Stimulated activated CD8-positive, alpha-beta memory T cell treated with anti-CD3 and anti-CD28 coated beads, Interleukin-15, amount 100 ng/mL, for 24 hours (primary cell): ENCODE measurements at regions not wholly inside any gene's neighbourhood (a gene's known extent, or its start where the extent isn't known, plus 50 kb on each side); places are given as distances from the start of the nearest gene placed in this dataset.
"Not testable (repeated sequence)": the region's sequence is repeated elsewhere in the genome, so short reads cannot be mapped to it uniquely, and the experiment has no call there.

Experiments used
- DNase-seq: peaks from one replicate; pipeline ENCODE4 v3.0.0-alpha.2; 2020; ENCODE audit warnings: low read depth

DNA sequence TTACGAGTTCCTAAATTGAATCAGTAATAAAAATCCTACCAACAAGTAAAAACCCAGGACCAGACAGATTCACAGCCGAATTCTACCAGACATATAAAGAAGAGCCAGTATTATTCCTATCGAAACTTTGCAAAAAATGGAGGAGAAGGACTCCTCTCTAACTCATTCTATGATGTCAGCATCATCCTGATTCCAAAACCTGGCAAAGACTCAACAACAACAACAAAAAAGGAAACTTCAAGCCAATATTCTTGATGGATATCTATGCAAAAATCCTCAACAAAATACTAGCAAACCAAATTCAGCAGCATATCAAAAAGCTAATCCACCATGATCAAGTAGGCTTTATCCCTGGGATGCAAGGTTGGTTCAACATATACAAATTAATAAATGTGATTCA lies 84.6 kb upstream of the ADRB2 start:
- not testable (repeated sequence) for DNase-seq

DNA sequence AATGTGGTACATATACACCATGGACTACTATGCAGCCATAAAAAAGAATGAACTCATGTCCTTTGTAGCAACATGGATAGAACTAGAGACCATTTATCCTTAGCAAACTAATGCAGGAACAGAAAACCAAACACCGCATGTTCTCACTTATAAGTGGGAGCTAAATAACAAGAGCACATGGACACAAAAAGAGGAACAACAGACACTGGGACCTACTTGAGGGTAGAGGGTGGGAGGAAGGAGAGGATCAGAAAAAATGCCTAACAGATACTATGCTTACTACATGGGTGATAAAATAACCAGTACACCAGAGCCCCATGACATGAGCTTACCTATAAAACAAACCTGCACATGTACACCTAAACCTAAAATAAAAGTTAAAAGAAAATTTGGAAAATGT lies 82.0 kb upstream of the ADRB2 start:
- DNase-seq = not testable (repeated sequence)

DNA sequence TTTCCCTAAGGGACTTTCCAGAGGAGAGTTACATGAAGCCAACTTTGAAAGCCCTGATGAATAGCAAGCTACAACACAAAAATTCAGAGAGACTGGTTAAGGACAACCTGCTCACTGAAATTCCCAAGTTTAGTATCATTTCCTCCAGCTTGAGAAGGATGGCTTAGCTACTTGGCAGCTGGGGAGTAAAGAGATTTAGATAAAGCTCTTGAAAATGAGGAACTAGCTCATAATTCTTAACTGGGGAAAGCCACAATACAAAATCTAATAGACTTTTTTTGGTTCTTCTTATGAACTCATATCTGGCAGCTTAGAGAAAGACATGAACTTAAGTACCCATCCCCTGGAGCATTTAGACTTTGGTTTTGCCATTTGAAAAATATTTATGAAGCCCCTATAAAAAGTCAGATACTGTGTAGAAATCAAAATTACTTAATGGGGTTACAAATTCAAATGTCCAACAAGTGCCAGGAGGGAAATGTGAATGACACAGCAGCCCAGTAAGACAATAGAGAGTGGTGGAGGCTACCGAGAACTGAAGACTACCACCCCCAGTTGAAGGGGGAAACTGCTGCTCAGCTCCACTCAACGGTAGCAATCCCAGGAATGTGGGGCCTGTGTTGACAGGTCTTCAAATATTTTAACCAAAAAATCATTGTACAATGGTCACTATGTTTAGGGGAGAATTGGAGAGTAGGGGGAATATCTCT lies 79.4 kb upstream of the ADRB2 start:
- no peak for DNase-seq

DNA sequence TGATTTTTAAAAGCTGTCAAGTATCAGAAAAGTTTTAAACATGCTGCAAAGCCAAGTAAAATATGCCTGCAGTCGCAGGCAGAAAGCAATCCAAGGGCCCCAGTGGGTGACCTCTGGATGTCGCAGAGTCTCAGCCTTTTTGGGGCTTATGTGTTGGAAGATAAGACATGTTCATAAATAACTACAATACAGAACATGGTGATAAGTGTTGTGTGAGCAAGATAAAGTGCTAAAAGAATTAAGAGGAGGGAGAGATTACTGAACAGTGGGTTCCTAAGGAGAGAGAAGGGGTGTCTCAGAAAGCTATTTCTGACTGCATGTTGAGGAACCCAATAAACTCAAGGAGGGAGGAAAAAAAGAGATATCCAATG lies 78.9 kb upstream of the ADRB2 start:
- no peak for DNase-seq

DNA sequence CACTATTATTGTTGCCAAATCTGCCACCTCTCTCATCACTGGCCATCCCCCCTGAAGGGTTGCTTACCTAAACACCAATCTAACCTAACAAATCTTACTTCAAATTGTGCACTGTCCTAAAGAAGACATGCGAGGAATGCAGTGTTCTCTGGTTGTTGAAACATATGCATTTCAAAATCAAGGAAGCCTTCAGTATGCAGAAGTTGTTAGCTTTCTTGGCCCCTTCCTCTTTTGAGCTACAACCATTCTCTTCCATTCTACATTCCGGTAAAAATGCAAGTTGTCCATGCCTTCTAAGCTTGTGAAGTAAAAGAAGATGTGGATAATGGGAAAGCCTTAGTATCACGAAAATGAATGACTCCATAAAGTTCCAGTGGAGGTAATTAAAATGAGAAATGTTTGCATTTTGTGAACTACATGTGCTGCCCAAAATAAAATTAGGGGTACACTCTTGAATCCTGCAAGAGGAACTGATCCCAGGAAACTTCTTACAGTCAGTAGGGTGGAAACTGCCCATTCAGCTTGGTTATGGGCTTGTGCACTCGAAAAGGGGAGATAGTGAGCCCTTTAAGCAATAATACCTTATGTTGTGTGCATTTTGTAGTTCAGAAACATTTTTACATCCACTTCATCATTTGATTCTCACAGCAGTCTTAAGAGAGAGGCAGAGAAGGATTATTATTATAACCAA lies 77.6 kb upstream of the ADRB2 start:
- DNase-seq = no peak

DNA sequence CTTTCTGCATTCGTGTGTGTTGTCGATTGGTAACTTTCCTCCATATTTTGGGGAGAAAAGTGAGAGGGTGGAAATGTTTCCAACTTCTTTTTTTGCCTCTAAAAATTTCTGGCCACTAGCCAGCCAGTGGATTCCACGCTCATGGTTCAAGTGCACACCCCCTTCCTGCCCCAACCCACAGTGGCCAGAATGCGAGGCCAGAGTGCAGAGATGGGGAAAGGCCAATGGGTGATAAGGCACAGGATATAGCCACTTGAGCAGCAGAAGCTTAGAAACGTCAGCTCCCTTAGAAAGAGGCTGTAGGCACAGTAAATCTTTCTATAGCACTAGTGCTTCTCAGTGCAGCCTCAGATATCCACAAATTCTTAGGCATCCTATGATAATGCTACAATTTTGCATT lies 75.8 kb upstream of the ADRB2 start:
- DNase-seq = no peak

DNA sequence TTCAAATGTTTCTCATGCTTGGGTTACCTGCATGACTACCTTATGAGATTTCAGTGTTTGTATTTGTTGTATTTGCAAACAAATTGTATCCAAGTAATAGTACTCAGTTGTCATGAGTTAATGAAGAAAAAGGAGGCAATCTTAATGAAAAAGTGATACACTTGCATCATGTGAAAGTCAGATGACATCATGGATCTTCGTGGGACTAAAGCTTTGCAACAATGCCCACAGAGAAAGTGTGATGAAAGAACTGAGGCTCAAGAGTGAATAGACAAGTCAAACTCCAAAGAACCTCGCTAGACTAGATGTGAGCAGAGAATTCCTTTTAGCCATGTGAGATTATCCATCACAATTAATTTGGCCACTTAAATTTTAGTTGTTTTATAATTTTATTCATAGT lies 75.4 kb upstream of the ADRB2 start:
- no peak for DNase-seq

DNA sequence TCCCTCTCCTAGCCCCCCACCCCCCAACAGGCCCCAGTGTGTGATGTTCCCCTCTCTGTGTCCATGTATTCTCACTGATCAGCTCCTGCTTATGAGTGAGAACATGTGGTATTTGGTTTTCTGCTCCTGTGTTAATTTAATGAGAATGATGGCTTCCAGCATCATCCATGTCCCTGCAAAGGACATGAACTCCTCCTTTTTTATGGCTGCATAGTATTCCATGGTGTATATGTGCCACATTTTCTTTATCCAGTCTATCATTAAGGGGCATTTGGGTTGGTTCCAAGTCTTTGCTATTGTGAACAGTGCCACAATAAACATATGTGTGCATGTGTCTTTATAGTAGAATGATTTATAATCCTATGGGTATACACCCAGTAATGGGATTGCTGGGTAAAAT lies 74.0 kb upstream of the ADRB2 start:
- not testable (repeated sequence) for DNase-seq

DNA sequence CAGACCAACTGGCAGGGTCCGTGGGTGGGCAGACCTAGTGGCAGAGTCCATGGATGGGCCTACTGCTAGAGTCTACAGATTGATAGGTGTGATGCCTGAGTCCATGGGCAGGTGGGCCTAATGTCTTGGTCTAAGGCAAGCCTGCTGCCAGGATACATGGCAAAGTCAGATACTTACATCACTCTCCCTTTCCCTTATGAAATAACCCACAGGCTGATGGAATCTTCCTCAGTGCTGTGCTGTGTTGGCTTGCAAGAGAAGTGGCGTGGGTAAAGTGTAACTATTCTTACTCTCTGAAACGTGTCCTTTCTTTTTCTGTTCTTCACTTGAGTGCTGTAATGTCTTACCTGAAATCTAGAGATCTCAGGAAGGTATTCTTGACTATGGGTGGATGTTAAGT lies 67.3 kb upstream of the ADRB2 start:
- DNase-seq = no peak

DNA sequence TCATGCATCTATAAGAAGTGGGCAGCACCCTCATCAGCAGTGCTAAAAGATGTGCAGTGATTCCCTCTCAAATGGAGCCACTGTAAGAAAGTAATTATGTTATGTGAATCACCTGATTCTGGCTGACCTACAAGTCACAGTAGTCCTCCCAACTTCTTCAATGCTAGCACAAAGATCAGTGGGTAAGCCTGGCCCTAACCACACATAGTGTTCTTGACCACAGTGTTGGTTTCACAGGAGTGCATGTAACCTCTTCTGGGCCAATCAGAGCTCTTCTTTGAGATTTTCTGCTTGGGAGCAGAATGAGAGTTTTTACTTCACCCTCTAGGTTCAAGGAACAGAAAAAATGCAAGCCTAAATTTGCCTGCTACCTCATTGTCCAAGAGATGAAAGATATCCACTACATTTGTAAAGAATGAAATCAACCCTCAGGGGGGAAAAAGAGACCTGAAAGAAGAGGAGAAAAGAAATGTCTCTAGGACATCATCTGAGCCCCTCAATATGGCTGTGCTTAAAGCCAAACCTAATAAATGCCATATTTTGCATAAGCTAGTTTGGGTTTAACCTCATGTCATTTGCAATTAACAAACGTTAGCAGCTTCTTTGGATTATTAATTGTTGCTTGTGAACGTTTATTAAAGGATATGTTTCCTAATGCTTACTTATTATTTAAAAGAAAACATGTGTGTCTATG lies 65.3 kb upstream of the ADRB2 start:
- no peak for DNase-seq

DNA sequence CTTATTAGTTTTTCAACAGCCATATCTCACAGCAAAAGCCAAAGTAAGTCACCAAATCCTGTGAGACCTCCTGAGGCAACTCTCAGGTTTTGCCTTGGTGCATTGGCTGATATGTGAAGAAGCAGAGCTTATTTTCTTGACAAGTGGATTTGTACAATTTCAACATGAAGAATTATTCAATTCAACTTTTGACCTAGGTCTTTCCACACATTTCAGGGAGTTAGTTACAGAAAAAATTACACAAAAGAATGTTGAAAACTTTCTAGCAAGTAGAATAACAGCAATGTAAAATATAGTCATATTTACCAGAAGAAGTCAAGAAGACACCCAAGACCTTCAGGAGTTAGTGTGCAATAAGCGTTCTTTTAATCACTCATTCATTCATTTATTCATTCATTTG lies 62.4 kb upstream of the ADRB2 start:
- no peak for DNase-seq

DNA sequence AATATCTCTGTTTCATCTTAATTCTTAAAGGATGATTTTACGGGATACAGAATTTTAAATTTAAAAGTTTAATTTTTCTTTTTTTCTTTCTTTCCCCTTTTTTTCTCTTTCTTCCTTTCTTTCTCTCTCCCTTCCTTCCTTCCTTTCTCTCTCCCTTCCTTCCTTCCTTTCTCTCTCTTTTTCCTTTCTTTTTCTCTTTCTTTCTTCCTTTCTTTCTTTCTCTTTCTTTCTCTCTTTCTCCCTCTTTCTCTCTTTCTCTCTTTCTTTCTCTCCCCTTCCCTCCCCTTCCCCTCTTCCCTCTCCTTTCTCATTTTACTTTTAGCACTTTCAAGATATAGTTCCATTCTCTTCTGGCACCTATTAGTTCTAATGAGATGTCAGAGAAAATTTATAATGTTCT lies 61.4 kb upstream of the ADRB2 start:
- DNase-seq = no peak

DNA sequence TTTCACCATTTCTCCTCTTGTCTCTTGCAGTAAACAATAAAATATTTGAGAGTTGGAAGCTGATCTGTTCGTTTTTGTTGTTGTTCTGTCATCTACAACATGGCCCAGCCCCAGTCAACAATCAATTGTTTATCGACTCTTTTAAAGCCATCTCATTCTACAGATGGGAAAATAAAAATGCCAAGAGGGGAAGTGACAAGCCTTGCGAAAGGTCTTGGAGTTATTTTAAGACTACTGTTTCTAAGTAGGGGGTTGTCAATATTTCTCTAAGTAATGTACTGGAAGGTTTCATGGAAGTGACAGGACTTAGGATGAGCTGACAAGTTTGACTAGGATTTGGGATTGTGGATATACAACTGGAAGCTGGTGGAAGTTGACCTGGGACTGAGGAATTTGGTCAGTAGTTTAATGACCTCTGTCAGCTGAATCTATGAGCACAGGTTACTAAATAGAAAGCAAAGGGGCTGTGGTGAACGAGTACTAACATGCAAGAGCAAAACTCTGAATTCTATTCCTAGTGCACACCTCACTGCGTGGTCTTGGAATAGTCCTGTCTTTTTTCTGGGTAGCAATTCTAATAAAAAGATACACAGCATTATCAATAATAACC lies 57.5 kb upstream of the ADRB2 start:
- DNase-seq = no peak

DNA sequence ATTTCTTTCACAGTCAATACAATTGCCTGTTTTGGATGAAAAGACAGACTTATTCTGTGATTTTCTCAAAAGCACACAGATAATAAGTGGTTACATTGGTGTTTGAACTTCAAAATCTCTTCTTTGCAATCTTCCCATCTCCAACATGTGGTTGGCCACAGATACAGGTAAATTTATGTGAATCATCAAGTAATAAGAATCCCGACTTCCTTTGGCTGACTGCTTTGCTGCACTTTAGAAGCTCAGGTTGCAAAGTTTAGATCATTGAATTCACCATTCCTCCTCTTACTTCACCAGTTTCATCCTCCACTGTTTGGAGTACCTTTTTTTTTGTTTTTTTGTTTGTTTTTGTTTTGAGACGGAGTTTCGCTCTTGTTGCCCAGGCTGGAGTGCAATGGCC lies 56.5 kb upstream of the ADRB2 start:
- no peak for DNase-seq

DNA sequence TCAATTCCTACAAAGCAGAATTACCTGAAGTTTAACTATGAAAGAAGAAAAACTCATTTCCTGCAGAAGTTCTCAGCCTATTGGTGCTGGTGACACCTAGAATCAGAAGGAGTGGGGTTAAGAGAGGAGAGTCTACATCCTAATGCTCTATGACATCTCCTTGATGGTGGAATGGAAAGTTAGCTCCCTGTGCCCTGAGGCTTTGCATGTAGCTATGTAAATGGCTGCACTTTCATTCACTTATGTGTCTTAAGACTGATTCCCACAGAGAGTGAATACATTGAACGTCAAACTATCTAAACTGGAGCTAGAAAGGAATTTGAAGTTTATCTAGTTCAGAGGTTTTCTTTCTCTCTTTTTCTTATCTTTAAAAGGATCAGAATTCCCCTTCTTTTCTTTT lies 52.1 kb upstream of the ADRB2 start:
- no peak for DNase-seq

DNA sequence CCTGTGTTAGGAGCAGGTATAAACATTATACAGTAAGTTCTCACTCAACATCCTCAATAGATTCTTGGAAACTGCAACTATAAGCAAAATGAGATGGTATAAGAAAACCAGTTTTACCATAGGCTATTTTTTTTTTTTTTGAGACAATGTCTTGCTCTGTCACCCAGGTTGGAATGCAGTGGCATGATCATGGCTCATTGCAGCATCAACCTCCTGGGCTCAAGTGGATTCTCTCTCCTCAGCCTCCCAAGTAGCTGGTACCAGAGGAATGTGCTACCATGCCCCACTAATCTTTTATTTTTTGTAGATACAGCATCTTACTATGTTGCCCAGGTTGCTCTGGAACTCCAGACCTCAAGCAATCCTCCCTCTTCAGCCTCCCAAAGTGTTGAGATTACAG lies 50.1 kb upstream of the ADRB2 start:
- DNase-seq = no peak
